Esophagus muscularis mucosa (tissue), 4 donors: ENCODE measurements at regions not wholly inside any gene's neighbourhood (a gene's known extent, or its start where the extent isn't known, plus 50 kb on each side); places are given as distances from the start of the nearest gene placed in this dataset.

Experiments
- DNase-seq: peaks from one replicate; pipeline ENCODE4 v3.0.0-alpha.2; 2017; ENCODE audit errors: extremely low spot score
- H3K27ac ChIP-seq, 4 donors: fragments of 200-600 bp; sonication (generic); replicated peaks in 1 of 4; 1 replicate in 3 of 4; 2 replicates in 1 of 4; pipeline ENCODE4 v1.5.1; 2016 to 2019; ENCODE audit warnings: mild to moderate bottlenecking in 1 of 4
- H3K27me3 ChIP-seq, 4 donors: fragments of 200-600 bp; sonication (generic); one replicate each; pipeline versions ENCODE4 v1.5.1 to v1.6.0; 2016 to 2019
- H3K36me3 ChIP-seq, 4 donors: fragments of 200-600 bp; sonication (generic); one replicate each; pipeline ENCODE4 v1.5.1; 2016 to 2019
- H3K4me1 ChIP-seq, 4 donors: fragments of 200-600 bp; sonication (generic); one replicate each; pipeline ENCODE4 v1.5.1; 2016 to 2019
- H3K4me3 ChIP-seq, 4 donors: fragments of 200-600 bp; sonication (generic); 1 replicate in 2 of 4; 2 replicates in 2 of 4; pipeline ENCODE4 v1.5.1; 2016 to 2019; ENCODE audit warnings: mild to moderate bottlenecking in 4 of 4, moderate library complexity in 1 of 4
- H3K9me3 ChIP-seq, 4 donors: fragments of 200-600 bp; sonication (generic); 1 replicate in 3 of 4; 2 replicates in 1 of 4; pipeline ENCODE4 v1.5.1; 2016 to 2019
- CTCF ChIP-seq, 3 experiments: fragments of 200-600 bp in 2 of 3; fragments of 450-650 bp in 1 of 3; sonication (generic) in 2 of 3; IDR thresholded peaks; one replicate each; pipeline ENCODE4 v1.5.1; 2017 to 2019; ENCODE audit warnings: antibody characterized with exemption in 3 of 3, mild to moderate bottlenecking in 2 of 3, moderate library complexity in 1 of 3
- EP300 ChIP-seq: sonication (generic); formaldehyde crosslinking; IDR thresholded peaks from one replicate; pipeline ENCODE4 v1.6.1; 2017; ENCODE audit warnings: antibody characterized with exemption
- POLR2A ChIP-seq: fragments of 450-650 bp; IDR thresholded peaks from one replicate; pipeline ENCODE4 v1.6.1; 2017; ENCODE audit warnings: antibody characterized with exemption, moderate library complexity, mild to moderate bottlenecking, low read depth
- POLR2AphosphoS5 ChIP-seq, 2 donors: sonication (generic); formaldehyde crosslinking; IDR thresholded peaks; one replicate each; pipeline ENCODE4 v1.6.1; 2017; ENCODE audit warnings: antibody characterized with exemption in 2 of 2
- WGBS: methylation state at CpG from one replicate; pipeline ENCODE4 v1.1.5; 2018; 5-methylcytosine and 5-hydroxymethylcytosine counted together
- intact Hi-C: fragments of 100-400 bp; cut with DNase I; formaldehyde crosslinking; loops from one replicate; pipeline ENCODE4 v1.15.1; 2023

GRCh38 chr7:79897166-79897565 is 237.5 kb upstream of the GNAI1 start:
- no peaks in the 10 kb centered on the region for H3K9me3 ChIP-seq
- no peak for TF ChIP-seq POLR2A
- no peak for TF ChIP-seq EP300
- no peak for TF ChIP-seq CTCF (IDR thresholded peaks at IDR 0.05)
- no peak for TF ChIP-seq POLR2AphosphoS5 (IDR thresholded peaks at IDR 0.05)
- no peaks in the 10 kb centered on the region for H3K36me3 ChIP-seq
- no peak overlapping the region for H3K4me3 ChIP-seq
- no peak overlapping the region for H3K27ac ChIP-seq
- DNase-seq: no peak
- no peaks in the 10 kb centered on the region for H3K27me3 ChIP-seq
- intact Hi-C loops: no loop called here
- no peaks in the 10 kb centered on the region for H3K4me1 ChIP-seq

- DNase-seq: no peak
- Histone ChIP-seq H3K4me3 (no peak overlapping the region), H3K27ac (no peak overlapping the region), H3K36me3 (no peaks in the 10 kb centered on the region), H3K4me1 (no peaks in the 10 kb centered on the region), H3K27me3 (no peaks in the 10 kb centered on the region), H3K9me3 (no peaks in the 10 kb centered on the region)
- TF ChIP-seq CTCF (IDR thresholded peaks at IDR 0.05) (no peak), EP300 (no peak), POLR2A (no peak), POLR2AphosphoS5 (IDR thresholded peaks at IDR 0.05) (no peak)
- intact Hi-C loops: no loop called here
- WGBS: 79% methylated on average over 1 of the region's 1 CpG
These were observed 240.6 kb upstream of the GNAI1 start for GRCh38 chr7:79893991-79894390.

- no peak overlapping the region for H3K27ac ChIP-seq
- H3K27me3 ChIP-seq: no peaks in the 10 kb centered on the region
- DNase-seq: no peak
- WGBS: 44% methylated on average over 2 of the region's 2 CpGs
- H3K4me1 ChIP-seq: no peaks in the 10 kb centered on the region
- no peaks in the 10 kb centered on the region for H3K36me3 ChIP-seq
- TF ChIP-seq POLR2A: no peak
- no peak for TF ChIP-seq CTCF (IDR thresholded peaks at IDR 0.05)
- no peak for TF ChIP-seq EP300
- TF ChIP-seq POLR2AphosphoS5 (IDR thresholded peaks at IDR 0.05): no peak
- no peak overlapping the region for H3K4me3 ChIP-seq
- intact Hi-C loops: no loop called here
- no peaks in the 10 kb centered on the region for H3K9me3 ChIP-seq
These were observed 251.7 kb upstream of the GNAI1 start for GRCh38 chr7:79882922-79883321.

GRCh38 chr7:79880312-79880711 is 254.3 kb upstream of the GNAI1 start:
- Histone ChIP-seq H3K4me3 (no peak overlapping the region), H3K36me3 (no peaks in the 10 kb centered on the region), H3K9me3 (no peaks in the 10 kb centered on the region), H3K27ac (no peak overlapping the region), H3K27me3 (no peaks in the 10 kb centered on the region), H3K4me1 (no peaks in the 10 kb centered on the region)
- DNase-seq: no peak
- TF ChIP-seq POLR2A (no peak), POLR2AphosphoS5 (IDR thresholded peaks at IDR 0.05) (no peak), CTCF (IDR thresholded peaks at IDR 0.05) (no peak), EP300 (no peak)
- 32% methylated on average over 2 of the region's 2 CpGs for WGBS
- intact Hi-C loops: no loop called here

- no peaks in the 10 kb centered on the region for H3K4me1 ChIP-seq
- intact Hi-C loops: no loop called here
- H3K36me3 ChIP-seq: no peaks in the 10 kb centered on the region
These were observed 256.7 kb upstream of the GNAI1 start for GRCh38 chr7:79877874-79878465.

More at GRCh38 chr7:79877874-79878465, 256.7 kb upstream of the GNAI1 start:
- TF ChIP-seq POLR2A (no peak), CTCF (IDR thresholded peaks at IDR 0.05) (no peak), EP300 (no peak), POLR2AphosphoS5 (IDR thresholded peaks at IDR 0.05) (no peak)
- no peak overlapping the region for H3K4me3 ChIP-seq
- DNase-seq: no peak
- H3K9me3 ChIP-seq: no peaks in the 10 kb centered on the region
- 57% methylated on average over 3 of the region's 3 CpGs for WGBS
- H3K27me3 ChIP-seq: no peaks in the 10 kb centered on the region
- no peak overlapping the region for H3K27ac ChIP-seq
